GDM1 (cell line): ENCODE measurements at regions not wholly inside any gene's neighbourhood (a gene's known extent, or its start where the extent isn't known, plus 50 kb on each side); places are given as distances from the start of the nearest gene placed in this dataset.

Experiments used
- DNase-seq: peaks from one replicate; lab custom pipeline; 2025; lab: John Stamatoyannopoulos, UW

- DNase-seq: no peak
These were observed 212.1 kb upstream of the SOX4 start for GRCh38 chr6:21381331-21381963.

GRCh38 chr6:21382821-21383449 lies 210.6 kb upstream of the SOX4 start:
- no peak for DNase-seq

- no peak for DNase-seq
These were observed 210.0 kb upstream of the SOX4 start for GRCh38 chr6:21383450-21384085.

GRCh38 chr6:21384216-21384615 lies 209.3 kb upstream of the SOX4 start:
- no peak for DNase-seq

GRCh38 chr6:21386744-21387143 lies 206.8 kb upstream of the SOX4 start:
- no peak for DNase-seq

GRCh38 chr6:21390532-21391213 lies 202.9 kb upstream of the SOX4 start:
- no peak for DNase-seq

- no peak for DNase-seq
These were observed 201.4 kb upstream of the SOX4 start for GRCh38 chr6:21392177-21392576.

GRCh38 chr6:21393441-21394165 lies 199.9 kb upstream of the SOX4 start:
- DNase-seq: no peak

- no peak for DNase-seq
These were observed 198.4 kb upstream of the SOX4 start for GRCh38 chr6:21395121-21395520.

- DNase-seq: no peak
These were observed 197.2 kb upstream of the SOX4 start for GRCh38 chr6:21396313-21396712.

GRCh38 chr6:21398741-21399325 lies 194.7 kb upstream of the SOX4 start:
- DNase-seq: no peak

GRCh38 chr6:21402368-21402767 lies 191.2 kb upstream of the SOX4 start:
- no peak for DNase-seq

GRCh38 chr6:21404577-21404976 lies 189.0 kb upstream of the SOX4 start:
- no peak for DNase-seq

GRCh38 chr6:21406316-21406715 lies 187.2 kb upstream of the SOX4 start:
- DNase-seq: no peak

GRCh38 chr6:21409231-21409630 lies 184.3 kb upstream of the SOX4 start:
- no peak for DNase-seq

GRCh38 chr6:21413428-21413827 lies 180.1 kb upstream of the SOX4 start:
- DNase-seq: no peak

GRCh38 chr6:21414065-21414464 lies 179.5 kb upstream of the SOX4 start:
- DNase-seq: no peak

- no peak for DNase-seq
These were observed 173.2 kb upstream of the SOX4 start for GRCh38 chr6:21420146-21420878.

GRCh38 chr6:21420926-21421325 lies 172.6 kb upstream of the SOX4 start:
- no peak for DNase-seq

GRCh38 chr6:21423106-21423854 lies 170.3 kb upstream of the SOX4 start:
- DNase-seq: no peak
